ENCODE measurements at regions not wholly inside any gene's neighbourhood (a gene's known extent, or its start where the extent isn't known, plus 50 kb on each side); places are given as distances from the start of the nearest gene placed in this dataset.
"Not testable (repeated sequence)": the region's sequence is repeated elsewhere in the genome, so short reads cannot be mapped to it uniquely, and the experiment has no call there.

DNA sequence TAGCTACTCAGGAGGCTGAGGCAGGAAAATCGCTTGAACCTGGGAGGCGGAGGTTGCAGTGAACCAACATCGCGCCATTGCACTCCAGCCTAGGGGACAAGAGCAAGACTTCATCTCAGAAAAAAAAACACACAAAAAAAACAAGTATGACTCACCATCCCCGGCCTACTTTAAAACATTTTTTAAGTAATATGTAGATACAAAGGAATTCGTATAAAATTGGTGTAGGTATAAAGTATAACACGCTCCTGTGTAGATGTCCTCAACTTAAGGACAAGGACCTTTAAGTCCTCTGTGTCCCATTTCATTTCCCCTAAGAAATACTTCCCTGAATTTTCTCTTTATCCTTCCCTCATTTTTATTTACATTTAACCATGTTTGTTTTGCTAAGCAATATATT is 73.4 kb upstream of the PKN2 start:
- DNase-seq (ENCODE audit: low spot score) = no peak

DNA sequence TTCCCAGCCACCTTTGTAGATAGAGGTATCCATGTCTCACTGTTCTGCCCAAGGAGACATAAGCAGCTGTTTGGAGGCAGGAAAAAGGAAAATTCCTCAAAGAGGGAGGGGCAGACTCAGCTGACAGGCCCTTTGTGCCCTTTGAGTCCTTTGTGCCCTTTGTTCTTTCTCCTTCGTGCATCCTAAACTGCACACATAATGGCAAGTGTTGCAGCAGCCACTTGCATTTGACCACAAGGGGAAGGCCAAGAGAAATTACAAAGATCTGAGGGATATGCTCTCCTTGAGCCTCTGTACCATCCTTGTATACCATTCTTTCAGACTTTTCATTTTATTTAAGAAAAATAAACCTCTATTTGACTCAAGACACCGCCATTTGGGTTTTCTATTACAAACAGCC is 71.8 kb upstream of the PKN2 start:
- no peak for DNase-seq (ENCODE audit: low spot score)

DNA sequence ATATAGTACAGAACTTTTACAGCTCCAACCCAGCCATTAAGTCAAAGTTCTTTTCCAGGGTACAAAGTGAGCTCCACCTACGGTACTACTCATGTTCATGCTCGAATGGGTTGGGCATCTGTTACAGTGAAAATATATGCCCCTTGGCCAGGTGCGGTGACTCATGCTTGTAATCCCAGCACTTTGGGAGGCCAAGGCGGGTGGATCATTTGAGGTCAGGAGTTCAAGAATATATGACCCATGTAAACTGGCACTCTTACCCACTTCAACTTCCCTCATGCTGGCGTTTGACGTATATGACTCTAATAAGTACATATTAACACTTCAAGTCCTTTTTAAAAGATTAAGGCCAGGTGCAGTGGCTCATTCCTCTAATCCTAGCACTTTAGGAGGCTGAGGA is 71.3 kb upstream of the PKN2 start:
- DNase-seq (ENCODE audit: low spot score) = peak; percentile 3

DNA sequence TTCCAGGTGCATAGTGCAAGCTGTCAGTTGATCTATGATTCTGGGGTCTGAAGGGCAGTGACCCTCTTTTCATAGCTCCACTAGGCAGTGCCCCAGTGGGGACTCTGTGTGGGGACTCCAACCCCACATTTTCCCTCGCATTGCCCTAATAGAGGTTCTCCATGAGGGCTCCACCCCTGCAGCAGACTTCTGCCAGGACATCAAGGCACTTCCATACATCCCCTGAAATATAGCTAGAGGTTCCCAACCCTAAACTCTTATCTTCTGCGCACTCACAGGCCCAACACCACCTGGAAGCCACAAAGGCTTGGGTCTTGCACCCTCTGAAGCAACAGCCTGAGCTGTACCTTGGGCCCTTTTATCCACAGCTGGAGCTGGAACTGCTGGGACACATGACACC is 65.7 kb upstream of the PKN2 start:
- DNase-seq (ENCODE audit: low spot score) = no peak

DNA sequence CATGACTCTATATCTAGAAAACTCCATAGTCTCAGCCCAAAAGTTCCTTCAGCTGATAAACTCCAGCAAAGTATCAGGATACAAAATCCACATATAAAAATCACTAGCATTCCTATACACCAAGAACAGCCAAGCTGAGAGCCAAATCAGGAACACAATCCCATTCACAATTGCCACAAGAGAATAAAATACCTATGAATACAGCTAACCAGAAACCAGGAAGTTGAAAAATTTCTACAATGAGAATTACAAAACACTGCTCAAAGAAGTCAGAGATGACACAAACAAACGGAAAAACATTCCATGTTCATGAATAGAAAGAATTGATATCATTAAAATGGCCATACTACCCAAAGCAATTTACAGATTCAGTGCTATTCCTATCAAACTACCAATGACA is 61.0 kb upstream of the PKN2 start:
- not testable (repeated sequence) for DNase-seq (ENCODE audit: low spot score)
